HFF-Myc (cell line): ENCODE measurements at regions not wholly inside any gene's neighbourhood (a gene's known extent, or its start where the extent isn't known, plus 50 kb on each side); places are given as distances from the start of the nearest gene placed in this dataset.

Source experiments
- DNase-seq: peaks from one replicate; pipeline ENCODE4 v3.0.0-alpha.2; 2011; ENCODE audit warnings: low read depth; ENCODE audit errors: extremely low read depth
- H3K4me3 ChIP-seq: replicated peaks from 2 replicates; pipeline ENCODE4 v1.5.1; 2011; ENCODE audit warnings: low read depth, mild to moderate bottlenecking, control low read depth, low read length
- TF ChIP-seq, protein P1 (sequence below): IDR thresholded peaks from 2 replicates; pipeline ENCODE4 v1.5.1; 2012; ENCODE audit warnings: mild to moderate bottlenecking, low read depth, low read length, control low read depth; ENCODE audit errors: missing control alignments

- DNase-seq, result peak; percentile 37
Observed at GRCh38 chr20:56689318-56689717, 60.2 kb downstream of the TFAP2C start.

GRCh38 chr20:56689852-56690485 lies 60.9 kb downstream of the TFAP2C start:
- H3K4me3 ChIP-seq, result no peak overlapping the region
- no peak for DNase-seq
- TF ChIP-seq, protein P1, sequence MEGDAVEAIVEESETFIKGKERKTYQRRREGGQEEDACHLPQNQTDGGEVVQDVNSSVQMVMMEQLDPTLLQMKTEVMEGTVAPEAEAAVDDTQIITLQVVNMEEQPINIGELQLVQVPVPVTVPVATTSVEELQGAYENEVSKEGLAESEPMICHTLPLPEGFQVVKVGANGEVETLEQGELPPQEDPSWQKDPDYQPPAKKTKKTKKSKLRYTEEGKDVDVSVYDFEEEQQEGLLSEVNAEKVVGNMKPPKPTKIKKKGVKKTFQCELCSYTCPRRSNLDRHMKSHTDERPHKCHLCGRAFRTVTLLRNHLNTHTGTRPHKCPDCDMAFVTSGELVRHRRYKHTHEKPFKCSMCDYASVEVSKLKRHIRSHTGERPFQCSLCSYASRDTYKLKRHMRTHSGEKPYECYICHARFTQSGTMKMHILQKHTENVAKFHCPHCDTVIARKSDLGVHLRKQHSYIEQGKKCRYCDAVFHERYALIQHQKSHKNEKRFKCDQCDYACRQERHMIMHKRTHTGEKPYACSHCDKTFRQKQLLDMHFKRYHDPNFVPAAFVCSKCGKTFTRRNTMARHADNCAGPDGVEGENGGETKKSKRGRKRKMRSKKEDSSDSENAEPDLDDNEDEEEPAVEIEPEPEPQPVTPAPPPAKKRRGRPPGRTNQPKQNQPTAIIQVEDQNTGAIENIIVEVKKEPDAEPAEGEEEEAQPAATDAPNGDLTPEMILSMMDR, result no peak

More at GRCh38 chr20:56689318-56689717, 60.2 kb downstream of the TFAP2C start:
- H3K4me3 ChIP-seq, result no peak overlapping the region
- TF ChIP-seq, protein P1, result no peak

GRCh38 chr20:56690531-56691175 lies 61.5 kb downstream of the TFAP2C start:
- TF ChIP-seq, protein P1, result no peak
- DNase-seq, result no peak
- H3K4me3 ChIP-seq, result no peak overlapping the region

- H3K4me3 ChIP-seq, result no peak overlapping the region
- DNase-seq, result no peak
- TF ChIP-seq, protein P1, result no peak
Observed at GRCh38 chr20:56691325-56691998, 62.4 kb downstream of the TFAP2C start.

- TF ChIP-seq, protein P1, result no peak
- H3K4me3 ChIP-seq, result no peak overlapping the region
- DNase-seq, result no peak
Observed at GRCh38 chr20:56693217-56693616, 64.1 kb downstream of the TFAP2C start.

DNA sequence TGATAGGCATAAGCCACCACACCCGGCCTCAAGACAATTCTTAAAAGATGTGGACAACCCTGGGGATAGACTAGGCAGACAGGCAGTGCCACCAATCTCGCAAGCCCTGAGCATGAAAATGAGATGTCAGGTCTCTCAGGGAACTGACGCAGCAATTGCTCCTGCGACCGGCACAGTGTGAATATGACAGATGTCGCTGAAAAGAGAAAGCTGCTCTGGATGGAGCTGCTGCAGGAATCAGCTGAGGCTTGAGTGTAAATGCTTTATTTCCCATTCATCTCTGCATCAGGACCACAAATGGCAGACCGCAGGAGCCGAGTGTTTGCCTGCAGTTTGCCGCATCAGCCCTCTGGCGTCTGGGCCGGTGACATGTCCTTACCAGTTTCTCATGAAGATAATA lies 68.4 kb downstream of the TFAP2C start:
- no peak for DNase-seq
- H3K4me3 ChIP-seq, result no peak overlapping the region
- TF ChIP-seq, protein P1, result no peak
